Subcutaneous abdominal adipose tissue (tissue), 5 donors: ENCODE measurements at regions not wholly inside any gene's neighbourhood (a gene's known extent, or its start where the extent isn't known, plus 50 kb on each side); places are given as distances from the start of the nearest gene placed in this dataset.

Experiments
- H3K27ac ChIP-seq: one replicate; pipeline ENCODE4 v1.7.0; 2013; ENCODE audit warnings: low read depth, mild to moderate bottlenecking, inconsistent platforms, low read length, moderate library complexity
- H3K27me3 ChIP-seq, 5 donors: one replicate each; pipeline ENCODE4 v1.7.0; 2013; ENCODE audit warnings: low read length in 5 of 5, inconsistent platforms in 1 of 5; ENCODE audit not compliant: control insufficient read depth in 5 of 5, insufficient read depth in 4 of 5
- H3K36me3 ChIP-seq, 5 donors: one replicate each; pipeline ENCODE4 v1.7.0; 2013; ENCODE audit warnings: low read length in 5 of 5; ENCODE audit not compliant: control insufficient read depth in 5 of 5, insufficient read depth in 5 of 5
- H3K4me1 ChIP-seq, 5 donors: one replicate each; pipeline ENCODE4 v1.7.0; 2013; ENCODE audit warnings: low read length in 5 of 5, mild to moderate bottlenecking in 3 of 5, moderate library complexity in 1 of 5; ENCODE audit not compliant: control insufficient read depth in 5 of 5, insufficient read depth in 5 of 5
- H3K4me3 ChIP-seq, 5 donors: one replicate each; pipeline ENCODE4 v1.7.0; 2013; ENCODE audit warnings: low read length in 5 of 5, low read depth in 1 of 5
- H3K9ac ChIP-seq, 5 donors: one replicate each; pipeline ENCODE4 v1.7.0; 2013; ENCODE audit warnings: low read length in 5 of 5, mild to moderate bottlenecking in 4 of 5, moderate library complexity in 3 of 5
- H3K9me3 ChIP-seq, 5 donors: one replicate each; pipeline ENCODE4 v1.7.0; 2013; ENCODE audit warnings: low read length in 5 of 5; ENCODE audit not compliant: control insufficient read depth in 5 of 5
- donor health status: healthy.
- donor health status: healthy.
- donor health status: healthy.
- donor health status: healthy.
- donor health status: healthy.

- H3K9ac ChIP-seq = no peak overlapping the region
Observed at GRCh38 chr10:7092603-7093002, 318.2 kb downstream of the SFMBT2 start.

DNA sequence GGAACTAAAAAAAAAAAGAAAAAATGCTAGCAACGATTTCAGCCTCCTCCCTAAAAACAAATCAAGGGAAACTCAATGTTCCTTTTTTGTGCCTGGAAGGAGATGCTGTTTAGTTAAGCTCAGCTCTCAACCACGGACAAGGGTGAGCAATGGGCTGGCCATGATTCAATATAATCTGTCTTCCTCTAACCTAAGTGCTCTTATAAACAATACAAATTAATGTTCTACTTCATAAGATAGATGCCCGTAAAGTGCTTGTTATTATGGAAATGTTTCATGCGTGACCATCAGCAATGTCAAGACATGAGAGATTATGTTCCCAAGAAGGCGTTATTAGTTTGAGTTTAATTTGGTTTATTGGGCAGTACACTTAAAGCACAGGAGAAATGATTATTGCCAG, 320.3 kb downstream of the SFMBT2 start:
- H3K4me1 ChIP-seq = peaks cover 0 to 7% (median 0%) of the 10 kb centered on the region in 5 donors
- H3K9ac ChIP-seq = no peak overlapping the region
- no peak overlapping the region for H3K27ac ChIP-seq
- H3K36me3 ChIP-seq = no peaks in the 10 kb centered on the region
- H3K9me3 ChIP-seq = no peaks in the 10 kb centered on the region
- no peak overlapping the region for H3K4me3 ChIP-seq
- no peaks in the 10 kb centered on the region for H3K27me3 ChIP-seq

More at GRCh38 chr10:7092603-7093002, 318.2 kb downstream of the SFMBT2 start:
- H3K27me3 ChIP-seq = no peaks in the 10 kb centered on the region
- H3K9me3 ChIP-seq = no peaks in the 10 kb centered on the region
- no peak overlapping the region for H3K27ac ChIP-seq
- no peaks in the 10 kb centered on the region for H3K4me1 ChIP-seq
- no peaks in the 10 kb centered on the region for H3K36me3 ChIP-seq
- no peak overlapping the region for H3K4me3 ChIP-seq

- Histone ChIP-seq H3K9me3 (no peaks in the 10 kb centered on the region), H3K36me3 (no peaks in the 10 kb centered on the region), H3K27me3 (no peaks in the 10 kb centered on the region), H3K4me1 (peaks cover 0 to 7% (median 0%) of the 10 kb centered on the region in 5 donors), H3K9ac (no peak overlapping the region), H3K4me3 (peak overlapping the region in 2 of 5 donors; percentile 9 to 18), H3K27ac (no peak overlapping the region)
Observed at GRCh38 chr10:7085913-7086589, 324.8 kb downstream of the SFMBT2 start.

DNA sequence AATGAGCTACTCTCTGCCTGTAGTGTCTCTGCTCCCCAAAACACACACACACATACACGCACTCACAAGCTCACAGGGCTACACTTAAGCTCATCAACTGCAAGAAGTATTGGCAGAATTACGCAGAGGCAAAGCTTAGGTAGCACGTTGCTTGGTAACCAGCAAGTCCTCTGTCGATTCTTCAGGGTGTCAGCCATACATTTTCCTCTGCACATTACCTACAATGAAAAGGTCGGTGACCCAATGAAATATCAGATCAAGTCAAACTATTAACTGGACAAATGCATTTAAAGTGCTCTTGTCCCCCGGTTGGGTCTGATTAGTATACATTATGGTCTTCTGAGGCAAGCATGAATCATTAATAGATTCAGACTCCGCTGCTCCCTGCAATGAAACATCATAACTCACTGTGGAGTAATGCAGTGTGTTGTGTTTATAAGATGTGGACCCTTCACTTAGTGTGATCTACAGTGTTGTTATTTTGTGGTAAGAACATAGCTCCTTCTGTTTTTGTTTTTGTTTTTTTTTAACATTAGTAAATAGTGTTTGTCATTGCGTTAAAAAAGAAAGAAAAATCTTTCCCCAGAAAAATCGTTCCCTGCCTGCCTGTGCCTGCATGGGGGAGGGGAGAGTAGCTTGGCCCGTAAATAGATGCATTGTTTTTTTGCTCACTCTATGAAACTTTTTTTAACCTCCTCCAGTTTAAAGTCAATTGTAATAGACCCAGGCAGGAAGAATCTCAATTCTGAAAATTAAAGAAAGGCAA, 325.5 kb downstream of the SFMBT2 start:
- Histone ChIP-seq H3K4me3 (peak overlapping the region in 2 of 5 donors; percentile 9 to 18), H3K9ac (no peak overlapping the region), H3K36me3 (no peaks in the 10 kb centered on the region), H3K9me3 (no peaks in the 10 kb centered on the region), H3K27me3 (no peaks in the 10 kb centered on the region), H3K4me1 (peaks cover 0 to 7% (median 0%) of the 10 kb centered on the region in 5 donors), H3K27ac (no peak overlapping the region)

- no peaks in the 10 kb centered on the region for H3K9me3 ChIP-seq
- no peak overlapping the region for H3K9ac ChIP-seq
- no peaks in the 10 kb centered on the region for H3K27me3 ChIP-seq
- H3K4me1 ChIP-seq = peaks cover 0 to 7% (median 0%) of the 10 kb centered on the region in 5 donors
- no peaks in the 10 kb centered on the region for H3K36me3 ChIP-seq
- H3K27ac ChIP-seq = no peak overlapping the region
- H3K4me3 ChIP-seq = no peak overlapping the region
Observed at GRCh38 chr10:7084280-7085005, 326.4 kb downstream of the SFMBT2 start.

GRCh38 chr10:7082967-7083366, 327.9 kb downstream of the SFMBT2 start:
- H3K9ac ChIP-seq = no peak overlapping the region
- no peaks in the 10 kb centered on the region for H3K27me3 ChIP-seq
- peaks cover 0 to 7% (median 0%) of the 10 kb centered on the region in 5 donors for H3K4me1 ChIP-seq
- no peaks in the 10 kb centered on the region for H3K36me3 ChIP-seq
- no peak overlapping the region for H3K4me3 ChIP-seq
- no peak overlapping the region for H3K27ac ChIP-seq
- no peaks in the 10 kb centered on the region for H3K9me3 ChIP-seq

GRCh38 chr10:7077880-7078279, 333.0 kb downstream of the SFMBT2 start:
- Histone ChIP-seq H3K9me3 (no peaks in the 10 kb centered on the region), H3K9ac (no peak overlapping the region), H3K27ac (no peak overlapping the region), H3K4me3 (no peak overlapping the region), H3K27me3 (peaks cover 0 to 2% (median 0%) of the 10 kb centered on the region in 5 donors), H3K36me3 (no peaks in the 10 kb centered on the region), H3K4me1 (peaks cover 0 to 9% (median 3%) of the 10 kb centered on the region in 5 donors)

GRCh38 chr10:7075851-7076250, 335.0 kb downstream of the SFMBT2 start:
- Histone ChIP-seq H3K9me3 (no peaks in the 10 kb centered on the region), H3K27ac (no peak overlapping the region), H3K9ac (no peak overlapping the region), H3K27me3 (peaks cover 0 to 2% (median 0%) of the 10 kb centered on the region in 5 donors), H3K4me3 (no peak overlapping the region), H3K4me1 (peaks cover 0 to 9% (median 3%) of the 10 kb centered on the region in 5 donors), H3K36me3 (no peaks in the 10 kb centered on the region)

GRCh38 chr10:7075110-7075509, 335.7 kb downstream of the SFMBT2 start:
- no peak overlapping the region for H3K4me3 ChIP-seq

GRCh38 chr10:7071421-7071820, 339.4 kb downstream of the SFMBT2 start:
- Histone ChIP-seq H3K4me1 (peaks cover 0 to 9% (median 3%) of the 10 kb centered on the region in 5 donors), H3K36me3 (no peaks in the 10 kb centered on the region), H3K9ac (no peak overlapping the region), H3K27ac (no peak overlapping the region), H3K27me3 (peaks cover 0 to 2% (median 0%) of the 10 kb centered on the region in 5 donors), H3K9me3 (no peaks in the 10 kb centered on the region), H3K4me3 (no peak overlapping the region)

More at GRCh38 chr10:7075110-7075509, 335.7 kb downstream of the SFMBT2 start:
- H3K9ac ChIP-seq = no peak overlapping the region
- H3K36me3 ChIP-seq = no peaks in the 10 kb centered on the region
- H3K27ac ChIP-seq = no peak overlapping the region
- H3K4me1 ChIP-seq = peaks cover 0 to 9% (median 3%) of the 10 kb centered on the region in 5 donors
- peaks cover 0 to 2% (median 0%) of the 10 kb centered on the region in 5 donors for H3K27me3 ChIP-seq
- H3K9me3 ChIP-seq = no peaks in the 10 kb centered on the region
